ENCODE measurements at regions not wholly inside any gene's neighbourhood (a gene's known extent, or its start where the extent isn't known, plus 50 kb on each side); places are given as distances from the start of the nearest gene placed in this dataset.

DNA sequence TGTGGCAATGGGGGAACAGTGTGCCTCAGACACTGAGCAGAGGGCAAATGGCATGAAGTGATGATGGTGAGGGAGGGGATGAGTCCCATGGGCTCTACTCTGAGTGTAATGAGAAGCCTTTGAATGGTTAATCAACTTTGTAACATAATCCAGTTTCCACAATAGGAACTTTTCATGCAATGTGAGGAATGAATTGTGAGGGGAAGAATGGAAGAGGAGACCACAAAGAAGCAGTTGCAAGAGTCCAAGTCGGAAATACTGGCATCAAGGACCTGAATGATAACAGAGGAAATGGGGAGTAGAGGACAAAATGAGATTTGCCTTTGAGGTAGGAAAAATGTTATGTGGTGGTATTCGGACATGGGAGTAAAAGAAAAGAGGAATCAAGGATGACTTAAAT lies 476.9 kb upstream of the PRICKLE1 start:
- H3K36me3 ChIP-seq (ENCODE audit: control insufficient read depth in 2 of 2, insufficient read depth in 2 of 2, low read length in 2 of 2) = no peaks in the 10 kb centered on the region
- no peaks in the 10 kb centered on the region for H3K27me3 ChIP-seq (ENCODE audit: control insufficient read depth in 1 of 2, insufficient read depth in 2 of 2, low read length in 2 of 2)
- H3K27ac ChIP-seq (ENCODE audit: low read length) = no peak overlapping the region
- no peak overlapping the region for H3K9ac ChIP-seq (ENCODE audit: low read length in 2 of 2)
- no peaks in the 10 kb centered on the region for H3K4me1 ChIP-seq (ENCODE audit: control insufficient read depth, insufficient read depth, low read length)
- no peak overlapping the region for H3K4me3 ChIP-seq (ENCODE audit: low read length in 2 of 2)
- H3K9me3 ChIP-seq (ENCODE audit: control insufficient read depth in 2 of 2, low read length in 2 of 2) = no peaks in the 10 kb centered on the region

GRCh38 chr12:43063650-43064049 lies 474.1 kb upstream of the PRICKLE1 start:
- Histone ChIP-seq H3K9ac (ENCODE audit: low read length in 2 of 2) (no peak overlapping the region), H3K36me3 (ENCODE audit: control insufficient read depth in 2 of 2, insufficient read depth in 2 of 2, low read length in 2 of 2) (no peaks in the 10 kb centered on the region), H3K4me3 (ENCODE audit: low read length in 2 of 2) (no peak overlapping the region), H3K27ac (ENCODE audit: low read length) (no peak overlapping the region), H3K27me3 (ENCODE audit: control insufficient read depth in 1 of 2, insufficient read depth in 2 of 2, low read length in 2 of 2) (no peaks in the 10 kb centered on the region), H3K4me1 (ENCODE audit: control insufficient read depth, insufficient read depth, low read length) (no peaks in the 10 kb centered on the region), H3K9me3 (ENCODE audit: control insufficient read depth in 2 of 2, low read length in 2 of 2) (no peaks in the 10 kb centered on the region)

GRCh38 chr12:43062201-43062895 lies 472.8 kb upstream of the PRICKLE1 start:
- Histone ChIP-seq H3K9ac (ENCODE audit: low read length in 2 of 2) (no peak overlapping the region), H3K36me3 (ENCODE audit: control insufficient read depth in 2 of 2, insufficient read depth in 2 of 2, low read length in 2 of 2) (no peaks in the 10 kb centered on the region), H3K9me3 (ENCODE audit: control insufficient read depth in 2 of 2, low read length in 2 of 2) (no peaks in the 10 kb centered on the region), H3K4me3 (ENCODE audit: low read length in 2 of 2) (no peak overlapping the region), H3K27ac (ENCODE audit: low read length) (no peak overlapping the region), H3K27me3 (ENCODE audit: control insufficient read depth in 1 of 2, insufficient read depth in 2 of 2, low read length in 2 of 2) (no peaks in the 10 kb centered on the region), H3K4me1 (ENCODE audit: control insufficient read depth, insufficient read depth, low read length) (no peaks in the 10 kb centered on the region)

DNA sequence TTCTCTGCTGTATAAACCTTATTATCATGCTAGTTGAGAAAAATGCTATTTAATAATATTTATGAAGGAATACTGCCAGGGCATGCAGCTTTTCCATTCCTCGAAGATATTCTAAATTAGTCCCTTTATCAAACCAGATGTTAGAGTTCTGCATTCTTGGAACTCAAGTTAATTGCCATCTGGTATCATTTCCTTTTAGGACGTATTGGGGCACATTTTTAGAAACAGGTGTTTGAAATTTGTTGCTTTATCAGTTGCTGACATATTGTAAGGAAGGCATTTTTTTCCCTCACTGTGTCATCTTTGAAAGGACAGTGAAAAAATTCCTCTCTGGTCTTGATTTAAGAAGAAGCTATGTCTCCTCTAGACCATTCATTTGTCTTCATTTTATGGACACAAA lies 471.2 kb upstream of the PRICKLE1 start:
- H3K9me3 ChIP-seq (ENCODE audit: control insufficient read depth in 2 of 2, low read length in 2 of 2) = no peaks in the 10 kb centered on the region
- no peak overlapping the region for H3K27ac ChIP-seq (ENCODE audit: low read length)
- no peaks in the 10 kb centered on the region for H3K36me3 ChIP-seq (ENCODE audit: control insufficient read depth in 2 of 2, insufficient read depth in 2 of 2, low read length in 2 of 2)
- H3K27me3 ChIP-seq (ENCODE audit: control insufficient read depth in 1 of 2, insufficient read depth in 2 of 2, low read length in 2 of 2) = no peaks in the 10 kb centered on the region
- no peaks in the 10 kb centered on the region for H3K4me1 ChIP-seq (ENCODE audit: control insufficient read depth, insufficient read depth, low read length)
- no peak overlapping the region for H3K4me3 ChIP-seq (ENCODE audit: low read length in 2 of 2)
- H3K9ac ChIP-seq (ENCODE audit: low read length in 2 of 2) = no peak overlapping the region

DNA sequence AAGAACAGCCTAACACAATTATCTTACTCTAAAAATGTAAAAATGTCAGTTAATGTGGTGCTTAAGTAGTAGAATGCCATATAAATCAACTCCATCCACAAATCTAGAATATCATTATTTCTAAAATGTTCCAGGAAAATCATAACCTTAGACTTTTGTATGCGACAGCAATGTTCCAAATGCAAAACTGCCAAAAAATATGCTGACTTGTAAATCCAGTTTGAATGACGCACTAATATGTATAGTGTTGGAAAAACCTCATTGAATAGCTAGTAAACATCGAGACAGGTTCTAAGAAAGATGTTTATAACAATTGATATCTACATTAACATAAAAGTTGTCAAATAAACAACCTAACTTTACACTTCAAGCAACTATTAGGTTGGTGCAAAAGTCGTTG lies 469.1 kb upstream of the PRICKLE1 start:
- no peaks in the 10 kb centered on the region for H3K36me3 ChIP-seq (ENCODE audit: control insufficient read depth in 2 of 2, insufficient read depth in 2 of 2, low read length in 2 of 2)
- no peak overlapping the region for H3K9ac ChIP-seq (ENCODE audit: low read length in 2 of 2)
- H3K27ac ChIP-seq (ENCODE audit: low read length) = no peak overlapping the region
- H3K9me3 ChIP-seq (ENCODE audit: control insufficient read depth in 2 of 2, low read length in 2 of 2) = no peaks in the 10 kb centered on the region
- no peaks in the 10 kb centered on the region for H3K27me3 ChIP-seq (ENCODE audit: control insufficient read depth in 1 of 2, insufficient read depth in 2 of 2, low read length in 2 of 2)
- H3K4me1 ChIP-seq (ENCODE audit: control insufficient read depth, insufficient read depth, low read length) = no peaks in the 10 kb centered on the region
- no peak overlapping the region for H3K4me3 ChIP-seq (ENCODE audit: low read length in 2 of 2)

GRCh38 chr12:43057566-43057965 lies 468.0 kb upstream of the PRICKLE1 start:
- Histone ChIP-seq H3K27me3 (ENCODE audit: control insufficient read depth in 1 of 2, insufficient read depth in 2 of 2, low read length in 2 of 2) (no peaks in the 10 kb centered on the region), H3K9ac (ENCODE audit: low read length in 2 of 2) (no peak overlapping the region), H3K4me3 (ENCODE audit: low read length in 2 of 2) (no peak overlapping the region), H3K4me1 (ENCODE audit: control insufficient read depth, insufficient read depth, low read length) (no peaks in the 10 kb centered on the region), H3K36me3 (ENCODE audit: control insufficient read depth in 2 of 2, insufficient read depth in 2 of 2, low read length in 2 of 2) (no peaks in the 10 kb centered on the region), H3K27ac (ENCODE audit: low read length) (no peak overlapping the region), H3K9me3 (ENCODE audit: control insufficient read depth in 2 of 2, low read length in 2 of 2) (no peaks in the 10 kb centered on the region)

GRCh38 chr12:43054085-43054484 lies 464.5 kb upstream of the PRICKLE1 start:
- no peaks in the 10 kb centered on the region for H3K9me3 ChIP-seq (ENCODE audit: control insufficient read depth in 2 of 2, low read length in 2 of 2)
- no peak overlapping the region for H3K27ac ChIP-seq (ENCODE audit: low read length)
- no peak overlapping the region for H3K4me3 ChIP-seq (ENCODE audit: low read length in 2 of 2)
- H3K9ac ChIP-seq (ENCODE audit: low read length in 2 of 2) = no peak overlapping the region
- H3K27me3 ChIP-seq (ENCODE audit: control insufficient read depth in 1 of 2, insufficient read depth in 2 of 2, low read length in 2 of 2) = no peaks in the 10 kb centered on the region
- no peaks in the 10 kb centered on the region for H3K4me1 ChIP-seq (ENCODE audit: control insufficient read depth, insufficient read depth, low read length)
- H3K36me3 ChIP-seq (ENCODE audit: control insufficient read depth in 2 of 2, insufficient read depth in 2 of 2, low read length in 2 of 2) = no peaks in the 10 kb centered on the region

GRCh38 chr12:43052441-43052840 lies 462.9 kb upstream of the PRICKLE1 start:
- H3K27me3 ChIP-seq (ENCODE audit: control insufficient read depth in 1 of 2, insufficient read depth in 2 of 2, low read length in 2 of 2) = no peaks in the 10 kb centered on the region
- H3K36me3 ChIP-seq (ENCODE audit: control insufficient read depth in 2 of 2, insufficient read depth in 2 of 2, low read length in 2 of 2) = no peaks in the 10 kb centered on the region
- no peaks in the 10 kb centered on the region for H3K4me1 ChIP-seq (ENCODE audit: control insufficient read depth, insufficient read depth, low read length)
- no peaks in the 10 kb centered on the region for H3K9me3 ChIP-seq (ENCODE audit: control insufficient read depth in 2 of 2, low read length in 2 of 2)
- H3K4me3 ChIP-seq (ENCODE audit: low read length in 2 of 2) = no peak overlapping the region
- H3K27ac ChIP-seq (ENCODE audit: low read length) = no peak overlapping the region
- H3K9ac ChIP-seq (ENCODE audit: low read length in 2 of 2) = no peak overlapping the region

- Histone ChIP-seq H3K9me3 (ENCODE audit: control insufficient read depth in 2 of 2, low read length in 2 of 2) (no peaks in the 10 kb centered on the region), H3K36me3 (ENCODE audit: control insufficient read depth in 2 of 2, insufficient read depth in 2 of 2, low read length in 2 of 2) (no peaks in the 10 kb centered on the region), H3K4me1 (ENCODE audit: control insufficient read depth, insufficient read depth, low read length) (no peaks in the 10 kb centered on the region), H3K9ac (ENCODE audit: low read length in 2 of 2) (no peak overlapping the region), H3K27me3 (ENCODE audit: control insufficient read depth in 1 of 2, insufficient read depth in 2 of 2, low read length in 2 of 2) (no peaks in the 10 kb centered on the region), H3K27ac (ENCODE audit: low read length) (no peak overlapping the region), H3K4me3 (ENCODE audit: low read length in 2 of 2) (no peak overlapping the region)
These were observed 454.7 kb upstream of the PRICKLE1 start for GRCh38 chr12:43044241-43044640.

DNA sequence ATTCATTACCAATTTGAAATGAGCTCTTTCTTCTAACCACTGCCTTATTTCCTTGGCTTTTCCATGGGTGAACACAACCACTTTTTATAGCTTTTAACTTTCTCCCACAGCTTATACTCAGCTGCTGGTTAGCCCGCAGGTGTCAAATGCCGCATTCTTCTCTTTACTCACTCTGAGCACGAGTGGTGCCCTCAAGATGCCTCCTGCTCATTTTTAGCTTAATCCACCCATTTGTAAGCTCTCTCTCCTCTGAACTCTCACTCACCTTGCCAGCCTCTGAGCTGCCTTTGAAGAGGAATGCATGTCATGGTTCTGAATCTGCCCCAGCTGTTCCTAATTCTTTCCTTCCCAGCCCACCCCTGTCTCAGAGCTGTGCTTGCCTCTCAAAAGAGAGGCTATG lies 449.4 kb upstream of the PRICKLE1 start:
- Histone ChIP-seq H3K4me3 (ENCODE audit: low read length in 2 of 2) (no peak overlapping the region), H3K27ac (ENCODE audit: low read length) (no peak overlapping the region), H3K9me3 (ENCODE audit: control insufficient read depth in 2 of 2, low read length in 2 of 2) (no peaks in the 10 kb centered on the region), H3K9ac (ENCODE audit: low read length in 2 of 2) (no peak overlapping the region), H3K36me3 (ENCODE audit: control insufficient read depth in 2 of 2, insufficient read depth in 2 of 2, low read length in 2 of 2) (no peaks in the 10 kb centered on the region), H3K4me1 (ENCODE audit: control insufficient read depth, insufficient read depth, low read length) (no peaks in the 10 kb centered on the region), H3K27me3 (ENCODE audit: control insufficient read depth in 1 of 2, insufficient read depth in 2 of 2, low read length in 2 of 2) (no peaks in the 10 kb centered on the region)

GRCh38 chr12:43029971-43030370 lies 440.4 kb upstream of the PRICKLE1 start:
- Histone ChIP-seq H3K4me3 (ENCODE audit: low read length in 2 of 2) (no peak overlapping the region), H3K4me1 (ENCODE audit: control insufficient read depth, insufficient read depth, low read length) (no peaks in the 10 kb centered on the region), H3K9me3 (ENCODE audit: control insufficient read depth in 2 of 2, low read length in 2 of 2) (no peaks in the 10 kb centered on the region), H3K36me3 (ENCODE audit: control insufficient read depth in 2 of 2, insufficient read depth in 2 of 2, low read length in 2 of 2) (no peaks in the 10 kb centered on the region), H3K9ac (ENCODE audit: low read length in 2 of 2) (no peak overlapping the region), H3K27ac (ENCODE audit: low read length) (no peak overlapping the region), H3K27me3 (ENCODE audit: control insufficient read depth in 1 of 2, insufficient read depth in 2 of 2, low read length in 2 of 2) (no peaks in the 10 kb centered on the region)
